ENCODE measurements at regions not wholly inside any gene's neighbourhood (a gene's known extent, or its start where the extent isn't known, plus 50 kb on each side); places are given as distances from the start of the nearest gene placed in this dataset. TPM values are rescaled to one million over a fixed set of nuclear protein-coding genes. Genes with fewer than 3 reads are reported as not detected.
A peak's percentile ranks its signal among the peaks of the same experiment; 100 is the strongest.
"Not testable (repeated sequence)": the region's sequence is repeated elsewhere in the genome, so short reads cannot be mapped to it uniquely, and the experiment has no call there.

- DNase-seq (ENCODE audit: low read depth in 2 of 3, low spot score in 2 of 3), result no peak
These were observed 117.9 kb downstream of the CEP44 start for GRCh38 chr4:174401471-174402130.

GRCh38 chr4:174400603-174401302 lies 117.0 kb downstream of the CEP44 start:
- not testable (repeated sequence) for DNase-seq (ENCODE audit: low read depth in 2 of 3, low spot score in 2 of 3)

- no peak for DNase-seq (ENCODE audit: low read depth in 2 of 3, low spot score in 2 of 3)
These were observed 115.0 kb downstream of the CEP44 start for GRCh38 chr4:174398728-174399127.

- no peak for DNase-seq (ENCODE audit: low read depth in 2 of 3, low spot score in 2 of 3)
These were observed 113.8 kb downstream of the CEP44 start for GRCh38 chr4:174397366-174398155.

GRCh38 chr4:174396599-174397110 lies 112.9 kb downstream of the CEP44 start:
- DNase-seq (ENCODE audit: low read depth in 2 of 3, low spot score in 2 of 3), result no peak

GRCh38 chr4:174394915-174395314 lies 111.2 kb downstream of the CEP44 start:
- DNase-seq (ENCODE audit: low read depth in 2 of 3, low spot score in 2 of 3), result no peak

GRCh38 chr4:174389439-174389838 lies 105.7 kb downstream of the CEP44 start:
- no peak for DNase-seq (ENCODE audit: low read depth in 2 of 3, low spot score in 2 of 3)

GRCh38 chr4:174388461-174389145 lies 104.9 kb downstream of the CEP44 start:
- no peak for DNase-seq (ENCODE audit: low read depth in 2 of 3, low spot score in 2 of 3)

GRCh38 chr4:174387721-174388120 lies 104.0 kb downstream of the CEP44 start:
- DNase-seq (ENCODE audit: low read depth in 2 of 3, low spot score in 2 of 3), result no peak

- DNase-seq (ENCODE audit: low read depth in 2 of 3, low spot score in 2 of 3), result no peak
These were observed 103.4 kb downstream of the CEP44 start for GRCh38 chr4:174387143-174387542.

- no peak for DNase-seq (ENCODE audit: low read depth in 2 of 3, low spot score in 2 of 3)
These were observed 100.1 kb downstream of the CEP44 start for GRCh38 chr4:174383783-174384182.

GRCh38 chr4:174382938-174383605 lies 99.4 kb downstream of the CEP44 start:
- DNase-seq (ENCODE audit: low read depth in 2 of 3, low spot score in 2 of 3), result peak in 2 of 3 donors; percentile 5 to 28

Small RNA genes lying in the stretch of these regions (small RNA-seq; reads per million reads assigned to genes)
- gene MIR4276, result not detected
